Endothelial cell of umbilical vein (primary cell): ENCODE measurements at regions not wholly inside any gene's neighbourhood (a gene's known extent, or its start where the extent isn't known, plus 50 kb on each side); places are given as distances from the start of the nearest gene placed in this dataset.

Experiments used
- CTCF ChIP-seq, 2 donors: IDR thresholded peaks; 1 replicate in 1 of 2; 2 replicates in 1 of 2; pipeline ENCODE4 v1.5.1; 2011; ENCODE audit warnings: low read length in 2 of 2, mild to moderate bottlenecking in 2 of 2, moderate library complexity in 2 of 2, control low read depth in 1 of 2, inconsistent platforms in 1 of 2, low read depth in 1 of 2; ENCODE audit not compliant: insufficient read depth in 1 of 2; ENCODE audit errors: extremely low read depth in 1 of 2
- EZH2 ChIP-seq: IDR thresholded peaks from 2 replicates; pipeline ENCODE4 v1.6.1; 2012; ENCODE audit warnings: borderline replicate concordance, low read depth, mild to moderate bottlenecking, moderate library complexity, low read length, inconsistent platforms; ENCODE audit not compliant: severe bottlenecking
- FOS ChIP-seq: IDR thresholded peaks from 2 replicates; pipeline ENCODE4 v1.6.1; 2011; ENCODE audit warnings: mild to moderate bottlenecking, low read length, moderate library complexity, borderline replicate concordance; ENCODE audit not compliant: insufficient read depth
- GATA2 ChIP-seq: IDR thresholded peaks from 2 replicates; pipeline ENCODE4 v1.7.0; 2011; ENCODE audit warnings: low read depth, mild to moderate bottlenecking, moderate library complexity, mixed read lengths, low read length; ENCODE audit not compliant: insufficient read length, insufficient read depth
- MAX ChIP-seq: IDR thresholded peaks from 2 replicates; pipeline ENCODE4 v1.6.1; 2011; ENCODE audit not compliant: insufficient read depth, insufficient read length
- POLR2A ChIP-seq: IDR thresholded peaks from 2 replicates; pipeline ENCODE4 v1.6.1; 2012; ENCODE audit warnings: low read depth, mild to moderate bottlenecking, control low read depth, low read length
- POLR2AphosphoS5 ChIP-seq: IDR thresholded peaks from 2 replicates; pipeline ENCODE4 v1.6.1; 2012; ENCODE audit warnings: low read depth, mild to moderate bottlenecking, control low read depth, low read length, moderate library complexity; ENCODE audit not compliant: insufficient read depth

GRCh38 chr1:88509379-88509778 is 174.7 kb upstream of the PKN2 start:
- TF ChIP-seq CTCF (IDR thresholded peaks at IDR 0.05; ENCODE audit: extremely low read depth in 1 of 2, insufficient read depth in 1 of 2, low read depth in 1 of 2, low read length in 2 of 2): no peak
- no peak for TF ChIP-seq POLR2AphosphoS5
- TF ChIP-seq POLR2A: no peak
- TF ChIP-seq MAX: no peak
- no peak for TF ChIP-seq FOS
- TF ChIP-seq EZH2: no peak
- TF ChIP-seq GATA2: no peak
